OCI-LY7 (cell line): ENCODE measurements at regions not wholly inside any gene's neighbourhood (a gene's known extent, or its start where the extent isn't known, plus 50 kb on each side); places are given as distances from the start of the nearest gene placed in this dataset.
"Not testable (repeated sequence)": the region's sequence is repeated elsewhere in the genome, so short reads cannot be mapped to it uniquely, and the experiment has no call there.

Experiments
- BruUV-seq: library from RNA; stranded (reverse); fragments of 400-500 nt; replicated peaks from 2 replicates; lab custom pipeline; 2021; lab: Mats Ljungman, UMichigan
- CTCF ChIA-PET: fragments of 300-600 bp; sonication (Branson Sonifier 250); formaldehyde crosslinking; loops from one replicate; lab custom pipeline; 2022; ENCODE audit warnings: antibody characterized with exemption; ENCODE audit not compliant: unreplicated experiment; lab: Charles Lee
- POLR2A ChIA-PET: fragments of 300-600 bp; sonication (Branson Sonifier 250); formaldehyde crosslinking; loops from one replicate; lab custom pipeline; 2022; ENCODE audit warnings: antibody characterized with exemption; lab: Charles Lee
- DNase-seq: peaks from one replicate; pipeline ENCODE4 v3.0.0-alpha.2; 2015; ENCODE audit warnings: low spot score
- H2AFZ ChIP-seq: fragments of 200-600 bp; sonication (generic), shearing (Covaris generic); 2 replicates; pipeline ENCODE4 v1.6.1; 2014; ENCODE audit warnings: mild to moderate bottlenecking, antibody characterized with exemption, low read length, moderate library complexity
- H3K27ac ChIP-seq: fragments of 200-600 bp; sonication (generic); 2 replicates; pipeline ENCODE4 v1.5.1; 2014; ENCODE audit warnings: mixed run types, low read depth, mild to moderate bottlenecking, moderate library complexity, low read length, inconsistent platforms; ENCODE audit not compliant: poor library complexity, severe bottlenecking
- H3K36me3 ChIP-seq: fragments of 200-600 bp; sonication (generic); 2 replicates; pipeline ENCODE4 v1.6.1; 2014; ENCODE audit warnings: mild to moderate bottlenecking, antibody characterized with exemption, low read length, moderate library complexity, mixed read lengths; ENCODE audit not compliant: insufficient read depth
- H3K4me1 ChIP-seq: fragments of 200-600 bp; sonication (generic); 2 replicates; pipeline ENCODE4 v1.5.1; 2014; ENCODE audit warnings: mild to moderate bottlenecking, low read length; ENCODE audit not compliant: insufficient read depth, poor library complexity, severe bottlenecking
- H3K4me2 ChIP-seq: fragments of 200-600 bp; sonication (generic); 2 replicates; pipeline ENCODE4 v1.6.1; 2014; ENCODE audit warnings: mild to moderate bottlenecking, low read length
- H3K4me3 ChIP-seq: fragments of 200-600 bp; sonication (generic); 2 replicates; pipeline ENCODE4 v1.5.1; 2014; ENCODE audit warnings: mild to moderate bottlenecking, low read depth, low read length; ENCODE audit not compliant: poor library complexity, severe bottlenecking
- H3K79me2 ChIP-seq: fragments of 200-600 bp; sonication (generic); 2 replicates; pipeline ENCODE4 v1.6.1; 2016; ENCODE audit warnings: low read depth, mild to moderate bottlenecking, low read length, moderate library complexity, mixed read lengths; ENCODE audit not compliant: insufficient read depth
- H3K9me2 ChIP-seq: fragments of 200-600 bp; sonication (generic); 2 replicates; pipeline ENCODE4 v1.6.1; 2016; ENCODE audit warnings: mild to moderate bottlenecking, low read length, mixed read lengths; ENCODE audit not compliant: insufficient read depth
- H3K9me3 ChIP-seq: fragments of 200-600 bp; sonication (generic); 2 replicates; pipeline ENCODE4 v1.6.1; 2014; ENCODE audit warnings: mild to moderate bottlenecking, mixed run types, low read length, mixed read lengths
- H4K20me1 ChIP-seq: fragments of 200-600 bp; sonication (generic); 2 replicates; pipeline ENCODE4 v1.6.1; 2014; ENCODE audit warnings: mild to moderate bottlenecking, antibody characterized with exemption, low read length, moderate library complexity, mixed read lengths; ENCODE audit not compliant: insufficient read depth
- CTCF ChIP-seq: fragments of 200-600 bp; sonication (generic); conservative IDR thresholded peaks from 2 replicates; pipeline ENCODE4 v1.5.1; 2014; ENCODE audit warnings: mild to moderate bottlenecking, antibody characterized with exemption, low read length, moderate library complexity, mixed read lengths
- EZH2phosphoT487 ChIP-seq: fragments of 200-600 bp; sonication (generic); IDR thresholded peaks from 2 replicates; pipeline ENCODE4 v1.6.1; 2018; ENCODE audit warnings: low read depth, borderline replicate concordance, mild to moderate bottlenecking, mixed run types, antibody characterized with exemption, low read length, moderate library complexity, mixed read lengths
- intact Hi-C: fragments of 100-400 bp; cut with micrococcal nuclease; formaldehyde crosslinking; loops from one replicate; pipeline ENCODE4 v1.10.0; 2022; ENCODE audit not compliant: unreplicated experiment

DNA sequence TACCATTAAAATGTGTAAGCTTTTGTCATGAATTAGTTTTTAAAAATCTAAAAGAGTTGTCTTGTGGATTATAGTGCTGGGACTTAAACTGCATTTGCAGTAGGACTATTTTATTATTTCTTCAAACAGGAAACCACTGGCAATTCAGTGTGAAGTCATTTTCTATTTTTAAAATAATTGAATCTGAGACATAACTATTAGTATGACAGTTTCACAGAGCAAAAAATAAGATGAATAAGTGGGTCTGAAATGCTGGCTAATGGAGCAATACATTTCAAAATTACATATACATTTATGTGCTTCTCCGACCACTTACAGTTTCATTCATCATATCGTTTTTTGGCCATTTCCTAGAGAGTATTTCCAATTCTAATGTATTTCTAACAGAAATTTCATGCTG is 75.3 kb upstream of the RAPGEF2 start:
- no peaks in the 10 kb centered on the region for H3K36me3 ChIP-seq
- H3K4me2 ChIP-seq: no peak overlapping the region
- no peak for TF ChIP-seq CTCF
- TF ChIP-seq EZH2phosphoT487: no peak
- DNase-seq: no peak
- POLR2A ChIA-PET: interaction anchor here (2.0 kb wide), 1 partner anchor 10 kb away, joined by 7 read pairs; no protein-coding TSS in a partner anchor
- H3K9me2 ChIP-seq: no peaks in the 10 kb centered on the region
- H3K27ac ChIP-seq: no peak overlapping the region
- intact Hi-C loops: no loop called here
- no peaks in the 10 kb centered on the region for H4K20me1 ChIP-seq
- peaks cover 6% of the 10 kb centered on the region for H3K4me1 ChIP-seq
- no peak overlapping the region for H3K4me3 ChIP-seq
- no TSS peak for BruUV-seq
- no peaks in the 10 kb centered on the region for H3K79me2 ChIP-seq
- no peaks in the 10 kb centered on the region for H3K9me3 ChIP-seq
- CTCF ChIA-PET: no interaction called here
- H2AFZ ChIP-seq: no peak overlapping the region

GRCh38 chr4:159029481-159029880 is 73.4 kb upstream of the RAPGEF2 start:
- POLR2A ChIA-PET: interaction anchor here (0.6 kb wide), 1 partner anchor 134 kb away, joined by 3 read pairs; no protein-coding TSS in a partner anchor
- no peaks in the 10 kb centered on the region for H3K9me3 ChIP-seq
- intact Hi-C loops: no loop called here
- CTCF ChIA-PET: no interaction called here
- H3K4me2 ChIP-seq: no peak overlapping the region
- no peak overlapping the region for H3K4me3 ChIP-seq
- H3K79me2 ChIP-seq: no peaks in the 10 kb centered on the region
- no peaks in the 10 kb centered on the region for H3K36me3 ChIP-seq
- H2AFZ ChIP-seq: no peak overlapping the region
- H4K20me1 ChIP-seq: no peaks in the 10 kb centered on the region
- H3K9me2 ChIP-seq: no peaks in the 10 kb centered on the region
- no peak overlapping the region for H3K27ac ChIP-seq
- no TSS peak for BruUV-seq
- TF ChIP-seq CTCF (no peak), EZH2phosphoT487 (no peak)
- DNase-seq: no peak
- peaks cover 6% of the 10 kb centered on the region for H3K4me1 ChIP-seq

GRCh38 chr4:159030297-159030696 is 72.6 kb upstream of the RAPGEF2 start:
- intact Hi-C loops, H3K27ac ChIP-seq, H3K9me3 ChIP-seq, H3K4me3 ChIP-seq, BruUV-seq, H3K4me2 ChIP-seq, H3K36me3 ChIP-seq, DNase-seq, H3K9me2 ChIP-seq, H4K20me1 ChIP-seq, H3K4me1 ChIP-seq, H3K79me2 ChIP-seq, CTCF ChIA-PET, POLR2A ChIA-PET, H2AFZ ChIP-seq: not testable (repeated sequence)
